NCI-H69 (cell line): ENCODE measurements at regions not wholly inside any gene's neighbourhood (a gene's known extent, or its start where the extent isn't known, plus 50 kb on each side); places are given as distances from the start of the nearest gene placed in this dataset.
"Not testable (repeated sequence)": the region's sequence is repeated elsewhere in the genome, so short reads cannot be mapped to it uniquely, and the experiment has no call there.

Experiments
- DNase-seq: peaks from one replicate; lab custom pipeline; 2025; lab: John Stamatoyannopoulos, UW

DNA sequence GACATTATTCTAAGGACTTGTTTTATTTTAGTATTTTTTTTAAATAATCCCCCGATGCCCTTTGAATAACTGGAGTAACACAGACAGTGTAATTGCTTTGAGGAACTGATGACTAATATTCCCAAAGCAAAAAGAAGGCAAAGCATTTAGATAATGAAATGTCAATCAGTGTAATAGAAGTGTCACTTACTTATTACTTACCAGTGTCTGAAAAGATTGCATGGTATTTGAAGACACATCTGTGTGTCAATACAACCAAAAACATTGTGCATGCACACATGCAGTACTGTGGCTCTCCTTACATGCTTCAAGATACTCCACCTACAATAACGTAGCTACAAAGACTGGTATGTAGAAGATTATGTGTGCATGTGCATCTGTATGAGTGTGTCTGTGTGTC is 264.0 kb upstream of the ANO5 start:
- no peak for DNase-seq

- DNase-seq: no peak
These were observed 262.5 kb upstream of the ANO5 start for GRCh38 chr11:21930408-21930807.

GRCh38 chr11:21931436-21932101 is 261.3 kb upstream of the ANO5 start:
- DNase-seq: no peak

DNA sequence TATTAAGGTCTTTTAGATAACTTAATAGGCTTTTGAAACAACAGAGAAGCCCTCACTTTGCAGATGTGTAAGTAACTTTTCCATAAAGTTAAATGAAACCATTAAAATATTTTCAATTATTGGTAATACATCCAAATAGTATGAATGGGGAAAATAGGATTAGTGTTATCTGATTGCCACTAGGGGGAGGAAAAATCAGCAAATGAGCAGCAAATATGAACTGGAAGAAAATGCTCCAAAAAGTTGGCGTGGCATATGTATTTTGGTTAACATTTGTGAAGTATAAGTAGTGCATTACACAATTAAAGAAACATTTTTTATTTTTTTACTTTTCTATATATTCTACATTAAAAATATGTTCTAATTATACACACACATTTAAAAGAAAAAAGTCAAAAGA is 259.8 kb upstream of the ANO5 start:
- peak; percentile 26 for DNase-seq

GRCh38 chr11:21944577-21944976 is 248.3 kb upstream of the ANO5 start:
- DNase-seq: no peak

- peak; percentile 21 for DNase-seq
These were observed 244.0 kb upstream of the ANO5 start for GRCh38 chr11:21948876-21949275.

- peak; percentile 18 for DNase-seq
These were observed 243.0 kb upstream of the ANO5 start for GRCh38 chr11:21949763-21950413.

DNA sequence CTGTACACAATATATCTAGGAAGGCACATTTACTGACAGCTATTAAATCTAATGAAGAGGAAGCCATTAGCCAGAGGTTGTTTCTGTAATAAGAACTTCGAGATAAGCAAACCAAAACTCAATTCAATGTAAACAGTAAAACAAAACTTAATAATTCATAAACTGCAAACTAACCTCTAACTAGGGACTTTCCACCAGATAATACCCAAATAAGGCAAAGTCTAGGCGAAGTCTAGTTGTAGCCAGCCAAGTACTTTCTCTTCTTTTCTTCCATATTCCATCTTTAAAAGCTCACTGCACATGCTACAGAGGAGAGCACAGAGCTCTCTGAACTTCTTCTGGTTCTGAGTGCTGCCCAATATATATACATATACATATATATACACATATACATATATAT is 229.9 kb upstream of the ANO5 start:
- no peak for DNase-seq

DNA sequence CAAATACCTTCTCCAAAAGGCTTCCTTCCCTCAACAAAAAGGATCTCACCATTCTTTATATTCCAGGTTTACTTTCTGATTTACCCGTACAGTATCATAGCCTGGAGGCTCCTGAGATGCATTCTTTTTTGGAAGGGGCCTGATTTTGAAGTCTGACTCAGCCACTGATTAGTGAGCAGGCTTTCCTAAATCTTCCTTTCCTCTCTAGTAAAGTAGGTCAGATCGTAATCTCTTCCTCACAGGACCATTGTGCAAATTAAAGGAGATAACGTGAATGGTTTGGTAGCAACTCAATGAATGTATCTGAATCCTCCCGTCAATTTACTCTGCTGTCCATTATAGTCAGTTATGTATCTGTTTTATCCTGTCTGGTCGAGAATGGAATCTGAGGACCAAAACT is 227.7 kb upstream of the ANO5 start:
- no peak for DNase-seq

DNA sequence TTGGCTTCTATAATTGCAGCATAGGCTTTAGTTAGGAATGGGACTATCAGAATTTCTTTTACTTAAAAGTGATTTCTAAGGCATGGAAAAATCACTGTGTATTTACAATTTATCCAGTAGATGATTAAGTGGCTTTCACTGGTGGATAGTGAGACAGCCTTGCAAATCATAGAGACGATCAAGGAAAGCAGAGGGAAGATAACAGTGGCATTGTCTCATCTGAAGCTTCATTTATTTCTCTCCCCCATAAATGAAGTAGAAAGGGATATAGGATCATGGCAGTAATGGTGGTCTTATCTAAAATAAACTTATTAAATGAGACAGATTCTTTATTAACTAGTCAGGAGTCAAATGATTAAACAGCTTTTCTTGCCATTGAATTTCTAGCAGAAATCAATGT is 224.2 kb upstream of the ANO5 start:
- no peak for DNase-seq

GRCh38 chr11:21969841-21970240 is 223.0 kb upstream of the ANO5 start:
- DNase-seq: no peak

DNA sequence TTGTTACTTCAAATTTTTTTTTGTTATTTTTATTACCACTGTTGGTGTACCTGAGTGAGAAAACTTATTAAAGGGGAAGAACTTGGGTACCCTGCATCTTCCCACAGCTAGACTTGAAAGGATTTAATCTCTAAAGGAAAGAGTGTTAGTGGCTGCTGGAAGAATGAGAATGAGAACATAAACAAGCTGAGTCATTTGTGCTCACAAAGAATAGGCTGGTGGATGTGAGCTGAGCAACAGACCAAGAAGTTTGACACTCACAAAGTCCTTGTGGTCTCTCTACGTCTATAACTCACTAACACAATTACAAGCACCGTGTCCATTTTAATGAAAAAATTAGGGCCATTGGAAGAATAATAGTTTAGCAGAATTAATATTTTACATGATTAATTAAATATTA is 217.6 kb upstream of the ANO5 start:
- no peak for DNase-seq

DNA sequence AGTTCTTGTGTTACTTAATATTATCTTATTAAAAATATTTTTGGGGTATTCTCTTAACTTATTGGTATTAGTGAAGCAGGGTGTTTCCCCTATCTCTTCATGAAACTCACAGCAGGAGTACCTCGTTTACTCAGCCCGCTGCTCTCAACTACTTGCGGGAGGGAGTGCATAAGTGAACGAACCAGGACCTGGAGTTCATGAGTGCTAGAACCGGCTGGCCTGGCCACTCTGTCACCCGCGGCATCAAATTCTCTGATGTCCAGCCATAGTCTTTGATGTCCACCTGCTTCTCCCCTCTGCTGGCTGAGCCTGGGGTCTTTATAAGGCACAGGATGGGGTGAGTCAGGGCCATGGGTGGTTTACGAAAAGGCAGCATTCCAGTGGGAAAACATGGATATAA is 216.7 kb upstream of the ANO5 start:
- DNase-seq: no peak

GRCh38 chr11:21983431-21983830 is 209.5 kb upstream of the ANO5 start:
- DNase-seq: no peak

- no peak for DNase-seq
These were observed 206.5 kb upstream of the ANO5 start for GRCh38 chr11:21986361-21986760.

DNA sequence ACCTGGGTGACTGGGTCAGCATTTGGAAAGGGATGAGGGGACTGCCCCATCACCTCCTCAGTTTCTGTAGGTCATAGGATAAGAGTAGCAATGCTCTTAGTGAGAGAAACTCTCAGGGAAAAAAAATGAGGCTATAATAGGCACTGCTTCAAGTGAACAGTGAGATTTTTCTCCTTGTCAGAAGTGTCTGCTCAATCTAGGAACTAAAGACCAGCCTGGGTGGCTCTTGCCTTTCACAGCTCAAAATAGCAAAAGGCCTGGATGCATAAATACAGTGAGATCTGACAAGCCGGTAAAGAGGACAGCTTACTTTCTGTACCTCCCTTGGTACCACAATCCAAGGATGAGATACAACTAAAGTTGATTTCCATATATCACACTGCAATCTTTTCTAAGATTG is 205.6 kb upstream of the ANO5 start:
- DNase-seq: no peak

- DNase-seq: peak; percentile 73
These were observed 204.4 kb upstream of the ANO5 start for GRCh38 chr11:21988477-21988876.

DNA sequence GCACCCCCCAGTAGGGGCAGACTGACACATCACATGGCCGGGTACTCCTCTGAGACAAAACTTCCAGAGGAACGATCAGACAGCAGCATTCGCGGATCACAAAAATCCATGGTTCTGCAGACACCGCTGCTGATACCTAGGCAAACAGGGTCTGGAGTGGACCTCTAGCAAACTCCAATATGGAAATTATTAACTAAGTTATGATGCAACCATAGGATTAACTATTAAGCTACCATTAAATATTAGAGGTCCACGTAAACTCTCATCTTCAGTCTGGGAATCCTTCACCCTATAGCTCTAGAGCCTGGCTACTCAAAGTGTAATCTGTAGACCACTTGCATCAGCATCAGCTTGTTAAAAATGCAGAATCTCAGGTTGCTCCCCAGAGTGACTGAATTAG is 191.1 kb upstream of the ANO5 start:
- not testable (repeated sequence) for DNase-seq

DNA sequence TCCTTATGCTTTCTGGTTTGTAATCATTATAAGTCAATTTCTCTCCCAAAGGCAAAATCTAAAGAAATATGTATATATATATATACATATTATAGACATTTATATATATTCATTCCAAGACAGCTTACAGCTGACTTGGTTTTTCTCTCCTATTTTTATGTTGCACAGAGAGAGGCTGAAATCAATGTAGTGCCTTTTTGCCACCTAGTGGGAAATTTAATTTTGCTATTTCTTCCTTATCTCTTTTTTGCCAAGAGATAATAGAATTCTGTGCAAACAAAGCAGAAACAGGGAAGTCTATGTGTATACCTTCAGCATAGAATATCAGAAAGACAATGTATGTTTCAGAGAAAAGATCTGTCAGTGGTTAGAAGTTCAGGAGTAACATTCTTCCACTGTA is 186.0 kb upstream of the ANO5 start:
- no peak for DNase-seq

GRCh38 chr11:22031791-22032190 is 161.1 kb upstream of the ANO5 start:
- DNase-seq: no peak

GRCh38 chr11:22037505-22037904 is 155.4 kb upstream of the ANO5 start:
- DNase-seq: no peak

DNA sequence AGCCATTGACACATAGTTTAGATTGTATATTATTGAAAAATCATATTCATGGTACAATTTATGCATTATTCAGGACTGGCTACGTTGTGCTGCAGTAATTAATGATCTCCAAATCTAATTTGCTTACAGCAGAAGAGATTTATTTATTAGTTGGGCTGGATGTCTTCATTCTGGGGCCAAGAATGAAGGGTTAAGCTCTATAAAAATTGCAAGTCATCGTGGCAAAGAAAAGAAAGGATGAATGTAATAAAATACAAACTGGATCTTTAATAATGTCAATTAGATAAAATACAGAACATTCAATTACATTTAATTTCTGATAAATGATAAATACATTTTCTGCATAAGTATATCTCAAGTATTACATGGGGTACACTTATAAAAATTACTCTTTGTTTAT is 151.8 kb upstream of the ANO5 start:
- no peak for DNase-seq

- DNase-seq: no peak
These were observed 150.8 kb upstream of the ANO5 start for GRCh38 chr11:22042081-22042480.

- no peak for DNase-seq
These were observed 148.8 kb upstream of the ANO5 start for GRCh38 chr11:22044126-22044525.
